GM18861 (cell line): ENCODE measurements at regions not wholly inside any gene's neighbourhood (a gene's known extent, or its start where the extent isn't known, plus 50 kb on each side); places are given as distances from the start of the nearest gene placed in this dataset.
"Not testable (repeated sequence)": the region's sequence is repeated elsewhere in the genome, so short reads cannot be mapped to it uniquely, and the experiment has no call there.

Experiments used
- ATAC-seq: cut with Tn5 transposase; IDR thresholded peaks from one replicate; pipeline ENCODE4 v1.9.1; 2021; ENCODE audit not compliant: unreplicated experiment

- ATAC-seq: no peak
These were observed 176.6 kb downstream of the JCAD start for GRCh38 chr10:29882766-29883165.

GRCh38 chr10:29881811-29882210, 177.6 kb downstream of the JCAD start:
- ATAC-seq: no peak

- no peak for ATAC-seq
These were observed 178.0 kb downstream of the JCAD start for GRCh38 chr10:29881336-29881771.

- ATAC-seq: no peak
These were observed 178.5 kb downstream of the JCAD start for GRCh38 chr10:29880856-29881255.

GRCh38 chr10:29879862-29880261, 179.5 kb downstream of the JCAD start:
- no peak for ATAC-seq

GRCh38 chr10:29878492-29878891, 180.9 kb downstream of the JCAD start:
- no peak for ATAC-seq

GRCh38 chr10:29877793-29878491, 181.4 kb downstream of the JCAD start:
- no peak for ATAC-seq

- ATAC-seq: no peak
These were observed 183.3 kb downstream of the JCAD start for GRCh38 chr10:29876008-29876555.

- ATAC-seq: no peak
These were observed 184.6 kb downstream of the JCAD start for GRCh38 chr10:29874606-29875269.

GRCh38 chr10:29873941-29874484, 185.4 kb downstream of the JCAD start:
- ATAC-seq: no peak

- ATAC-seq: no peak
These were observed 188.8 kb downstream of the JCAD start for GRCh38 chr10:29870522-29871044.

GRCh38 chr10:29869593-29869992, 189.8 kb downstream of the JCAD start:
- no peak for ATAC-seq

GRCh38 chr10:29866356-29866755, 193.0 kb downstream of the JCAD start:
- no peak for ATAC-seq

- no peak for ATAC-seq
These were observed 193.6 kb downstream of the JCAD start for GRCh38 chr10:29865700-29866355.

GRCh38 chr10:29862923-29863614, 196.3 kb downstream of the JCAD start:
- no peak for ATAC-seq

- no peak for ATAC-seq
These were observed 197.4 kb downstream of the JCAD start for GRCh38 chr10:29861811-29862505.

GRCh38 chr10:29861231-29861630, 198.2 kb downstream of the JCAD start:
- not testable (repeated sequence) for ATAC-seq

GRCh38 chr10:29860166-29860565, 199.2 kb downstream of the JCAD start:
- ATAC-seq: no peak

- no peak for ATAC-seq
These were observed 199.8 kb downstream of the JCAD start for GRCh38 chr10:29859521-29860130.
